ENCODE measurements at regions not wholly inside any gene's neighbourhood (a gene's known extent, or its start where the extent isn't known, plus 50 kb on each side); places are given as distances from the start of the nearest gene placed in this dataset.

- TF ChIP-seq, protein P1, sequence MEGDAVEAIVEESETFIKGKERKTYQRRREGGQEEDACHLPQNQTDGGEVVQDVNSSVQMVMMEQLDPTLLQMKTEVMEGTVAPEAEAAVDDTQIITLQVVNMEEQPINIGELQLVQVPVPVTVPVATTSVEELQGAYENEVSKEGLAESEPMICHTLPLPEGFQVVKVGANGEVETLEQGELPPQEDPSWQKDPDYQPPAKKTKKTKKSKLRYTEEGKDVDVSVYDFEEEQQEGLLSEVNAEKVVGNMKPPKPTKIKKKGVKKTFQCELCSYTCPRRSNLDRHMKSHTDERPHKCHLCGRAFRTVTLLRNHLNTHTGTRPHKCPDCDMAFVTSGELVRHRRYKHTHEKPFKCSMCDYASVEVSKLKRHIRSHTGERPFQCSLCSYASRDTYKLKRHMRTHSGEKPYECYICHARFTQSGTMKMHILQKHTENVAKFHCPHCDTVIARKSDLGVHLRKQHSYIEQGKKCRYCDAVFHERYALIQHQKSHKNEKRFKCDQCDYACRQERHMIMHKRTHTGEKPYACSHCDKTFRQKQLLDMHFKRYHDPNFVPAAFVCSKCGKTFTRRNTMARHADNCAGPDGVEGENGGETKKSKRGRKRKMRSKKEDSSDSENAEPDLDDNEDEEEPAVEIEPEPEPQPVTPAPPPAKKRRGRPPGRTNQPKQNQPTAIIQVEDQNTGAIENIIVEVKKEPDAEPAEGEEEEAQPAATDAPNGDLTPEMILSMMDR (conservative IDR thresholded peaks at IDR 0.05; ENCODE audit: low read length) = no peak
- no peak for DNase-seq (ENCODE audit: low read depth)
- no peak overlapping the region for H3K4me3 ChIP-seq (ENCODE audit: low read length)
Observed at GRCh38 chr5:3662344-3662743, 66.7 kb downstream of the IRX1 start.

- DNase-seq (ENCODE audit: low read depth) = no peak
- H3K4me3 ChIP-seq (ENCODE audit: low read length) = no peak overlapping the region
- TF ChIP-seq, protein P1 (conservative IDR thresholded peaks at IDR 0.05; ENCODE audit: low read length) = no peak
Observed at GRCh38 chr5:3671337-3671736, 75.7 kb downstream of the IRX1 start.

GRCh38 chr5:3678801-3679200, 83.2 kb downstream of the IRX1 start:
- TF ChIP-seq, protein P1 (conservative IDR thresholded peaks at IDR 0.05; ENCODE audit: low read length) = no peak
- DNase-seq (ENCODE audit: low read depth) = no peak

DNA sequence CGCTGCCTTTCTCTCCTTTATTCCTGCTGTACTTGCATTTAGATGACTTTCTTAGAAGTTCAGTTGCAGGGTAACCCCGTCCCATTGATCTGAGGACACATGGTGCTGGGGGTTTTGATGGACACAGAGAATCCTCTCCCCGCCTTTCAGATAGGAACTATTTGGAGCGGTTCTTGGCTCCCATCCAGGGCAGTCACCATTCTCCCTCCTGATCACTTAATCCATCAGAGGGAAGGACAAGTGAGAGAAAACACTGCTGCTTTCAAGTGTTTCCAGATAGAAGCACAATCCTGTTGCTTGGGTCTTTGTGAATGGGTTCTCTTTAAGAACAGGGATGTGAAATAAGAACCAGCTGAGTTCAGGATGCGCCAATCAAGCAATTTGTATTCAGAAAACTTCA, 85.2 kb downstream of the IRX1 start:
- TF ChIP-seq, protein P1 (conservative IDR thresholded peaks at IDR 0.05; ENCODE audit: low read length) = no peak
- no peak for DNase-seq (ENCODE audit: low read depth)
- no peak overlapping the region for H3K4me3 ChIP-seq (ENCODE audit: low read length)

More at GRCh38 chr5:3678801-3679200, 83.2 kb downstream of the IRX1 start:
- no peak overlapping the region for H3K4me3 ChIP-seq (ENCODE audit: low read length)

- no peak for DNase-seq (ENCODE audit: low read depth)
- H3K4me3 ChIP-seq (ENCODE audit: low read length) = no peak overlapping the region
- TF ChIP-seq, protein P1 (conservative IDR thresholded peaks at IDR 0.05; ENCODE audit: low read length) = no peak
Observed at GRCh38 chr5:3684118-3684517, 88.5 kb downstream of the IRX1 start.

DNA sequence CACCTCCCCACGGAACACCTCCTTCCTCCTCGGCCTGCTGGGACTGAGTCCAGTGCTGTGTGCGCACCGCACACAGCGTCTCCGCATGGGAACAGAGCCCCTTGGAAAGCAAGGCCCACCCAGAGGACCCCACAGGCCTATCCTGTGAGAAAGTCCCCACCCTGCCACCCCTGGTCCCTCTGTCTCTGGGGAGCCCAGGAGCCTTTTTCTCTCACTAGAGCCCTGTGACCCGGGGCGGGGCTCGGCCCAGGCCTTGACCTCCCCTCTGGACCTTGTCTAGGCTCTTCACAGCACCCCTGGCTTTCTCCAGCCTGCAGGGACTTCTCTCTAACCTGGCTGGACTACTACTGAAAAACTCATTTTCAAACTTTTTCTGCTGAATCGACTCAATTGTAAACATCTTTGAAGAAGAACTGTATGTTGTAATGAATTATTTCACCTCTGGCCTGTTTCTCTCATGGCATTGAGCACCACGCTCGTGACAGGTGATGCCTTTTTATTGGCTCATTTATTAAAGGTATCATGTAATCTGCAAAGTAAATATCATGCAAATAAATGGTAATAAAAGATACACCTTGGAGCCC, 89.2 kb downstream of the IRX1 start:
- TF ChIP-seq, protein P1 (conservative IDR thresholded peaks at IDR 0.05; ENCODE audit: low read length) = no peak
- no peak for DNase-seq (ENCODE audit: low read depth)

GRCh38 chr5:3694819-3695218, 99.2 kb downstream of the IRX1 start:
- H3K4me3 ChIP-seq (ENCODE audit: low read length) = no peak overlapping the region
- TF ChIP-seq, protein P1 (conservative IDR thresholded peaks at IDR 0.05; ENCODE audit: low read length) = no peak
- peak; percentile 57 for DNase-seq (ENCODE audit: low read depth)

More for the DNA sequence above, 89.2 kb downstream of the IRX1 start:
- H3K4me3 ChIP-seq (ENCODE audit: low read length) = no peak overlapping the region

Measured in AG10803 (cell line).